NCI-H146 treated with DMSO at 0.1 percent for 48 hours (cell line): ENCODE measurements at regions not wholly inside any gene's neighbourhood (a gene's known extent, or its start where the extent isn't known, plus 50 kb on each side); places are given as distances from the start of the nearest gene placed in this dataset.

ENCODE experiments used
- DNase-seq: peaks from one replicate; lab custom pipeline; 2025; ENCODE audit not compliant: unreplicated experiment; lab: John Stamatoyannopoulos, UW

DNA sequence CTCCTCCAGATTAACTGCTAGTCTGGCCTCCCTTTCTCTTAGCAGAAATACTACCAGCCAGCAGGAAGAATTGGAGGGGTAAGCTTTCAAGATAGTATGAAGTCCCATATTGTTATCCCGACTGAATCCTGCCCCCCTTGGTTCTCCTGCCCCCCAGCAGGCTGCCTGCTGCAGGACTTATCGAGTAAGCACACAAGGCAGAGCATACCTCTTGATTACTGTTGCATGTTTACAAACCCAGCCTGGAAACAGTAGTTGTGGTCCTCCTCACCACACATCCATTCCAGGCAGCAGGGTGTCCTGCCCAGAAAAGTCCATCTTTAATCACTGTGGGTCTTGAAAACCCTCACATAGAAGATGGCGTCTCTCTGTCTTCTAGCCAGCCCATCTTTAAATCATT is 66.8 kb upstream of the PPP2R3A start:
- DNase-seq = no peak

DNA sequence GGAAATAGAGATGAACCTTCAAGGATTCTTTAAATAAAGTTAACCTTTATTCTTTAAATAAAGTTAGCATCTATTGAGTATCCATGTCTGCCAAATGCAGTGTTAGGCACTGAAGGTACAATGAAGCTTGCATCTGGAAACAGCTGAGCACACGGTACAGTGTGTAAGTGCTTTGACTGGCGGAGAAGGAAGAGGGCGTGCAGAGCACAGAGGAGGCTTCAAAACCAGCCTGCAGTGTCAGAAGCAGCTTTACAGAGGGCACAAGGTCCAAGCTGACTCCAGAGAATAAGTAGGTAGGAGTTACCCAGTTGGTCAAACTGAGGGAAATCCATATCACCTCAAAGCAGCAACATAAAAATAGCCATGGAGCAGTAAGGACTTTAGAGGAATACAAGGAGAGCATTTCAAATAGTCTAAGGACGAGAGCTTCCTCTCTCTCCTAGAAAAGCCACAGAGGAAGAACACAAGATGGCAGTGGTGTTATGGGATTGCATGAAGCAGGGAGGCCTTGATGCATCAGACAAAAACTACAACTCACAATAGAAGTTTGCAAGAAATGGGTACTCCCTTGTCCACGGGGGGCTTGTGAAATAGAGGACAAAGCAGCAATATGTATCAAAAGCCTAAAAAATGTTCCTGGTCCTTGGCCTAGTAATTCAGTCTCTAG is 60.3 kb upstream of the PPP2R3A start:
- no peak for DNase-seq

GRCh38 chr3:135907422-135908165 is 57.9 kb upstream of the PPP2R3A start:
- DNase-seq = no peak

GRCh38 chr3:135908225-135908624 is 57.3 kb upstream of the PPP2R3A start:
- no peak for DNase-seq

DNA sequence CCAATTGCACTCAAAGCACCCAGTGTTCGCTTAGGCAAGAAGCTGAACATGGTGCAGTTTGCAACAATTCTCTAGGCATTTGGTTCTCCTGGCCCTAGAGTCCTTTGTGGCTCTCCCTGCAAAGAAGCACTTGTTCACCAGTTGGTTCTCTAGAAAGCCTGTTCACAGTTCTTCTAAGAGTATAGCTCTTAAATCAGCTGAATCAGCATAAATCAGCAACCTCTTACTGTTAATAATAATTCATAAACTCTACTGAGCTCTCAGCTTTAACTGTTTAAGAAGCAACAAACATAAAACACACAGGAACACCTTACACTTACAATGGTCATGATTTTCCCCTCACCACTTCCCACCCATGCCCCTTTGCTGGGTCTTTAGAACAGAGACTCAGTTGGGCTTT is 56.8 kb upstream of the PPP2R3A start:
- DNase-seq = no peak

DNA sequence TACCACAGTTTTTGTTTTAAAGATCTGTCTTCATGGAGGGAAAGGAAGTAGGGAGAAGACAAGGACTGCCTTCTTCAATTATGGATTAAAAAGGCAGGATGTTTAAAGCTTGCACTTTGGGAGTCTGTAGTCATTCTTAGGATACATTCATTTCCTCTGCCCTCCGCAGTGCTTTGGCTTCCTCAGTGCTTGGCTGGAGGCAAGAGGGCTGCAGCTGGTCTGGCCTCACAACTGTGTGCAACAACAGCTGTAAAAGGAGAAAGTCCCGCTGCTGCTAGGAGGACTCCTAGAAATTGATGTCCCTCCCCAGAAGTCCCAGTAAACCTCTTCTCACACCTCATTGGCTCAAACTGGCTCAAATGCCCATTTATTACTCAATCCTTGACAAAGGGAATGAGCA is 54.4 kb upstream of the PPP2R3A start:
- DNase-seq = no peak

DNA sequence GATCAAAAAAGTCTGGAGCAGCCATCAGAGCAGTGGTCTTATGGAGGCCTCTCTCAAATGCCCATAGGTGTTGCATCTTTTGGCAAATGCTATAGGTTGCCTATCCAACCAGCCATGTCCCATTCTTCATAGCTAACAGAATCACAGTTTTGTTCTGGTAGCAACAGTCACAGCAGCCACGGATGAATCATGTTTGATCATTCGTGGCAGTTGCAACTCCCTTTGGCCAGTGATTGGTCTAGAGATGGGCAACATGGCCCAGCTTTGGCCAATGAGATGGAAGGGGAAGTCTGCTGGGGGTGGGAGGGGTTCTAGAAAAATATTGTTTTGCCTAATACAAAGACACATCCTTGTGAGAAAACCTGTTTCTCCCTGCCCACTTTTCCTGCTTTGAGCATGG is 50.3 kb upstream of the PPP2R3A start:
- no peak for DNase-seq
